PC-9 (cell line): ENCODE measurements at regions not wholly inside any gene's neighbourhood (a gene's known extent, or its start where the extent isn't known, plus 50 kb on each side); places are given as distances from the start of the nearest gene placed in this dataset.

Source experiments
- BruUV-seq: library from RNA; stranded (reverse); fragments of 400-500 nt; replicated peaks from 2 replicates; lab custom pipeline; 2021; lab: Mats Ljungman, UMichigan
- CTCF ChIA-PET: fragments of 300-600 bp; sonication (Branson Sonifier 250); formaldehyde crosslinking; loops from one replicate; lab custom pipeline; 2022; ENCODE audit warnings: antibody characterized with exemption; lab: Charles Lee
- POLR2A ChIA-PET: fragments of 300-600 bp; sonication (Branson Sonifier 250); formaldehyde crosslinking; loops from one replicate; lab custom pipeline; 2022; ENCODE audit warnings: antibody characterized with exemption; ENCODE audit not compliant: unreplicated experiment; lab: Charles Lee
- DNase-seq, 2 experiments: peaks; one replicate each; pipeline versions ENCODE4 v3.0.0 to v3.0.0-alpha.2; 2015 to 2022; ENCODE audit warnings: mixed read lengths in 1 of 2
- H2AFZ ChIP-seq: fragments of 200-600 bp; sonication (generic); 2 replicates; pipeline ENCODE4 v1.8.1; 2017; ENCODE audit warnings: antibody characterized with exemption
- H3F3A ChIP-seq: fragments of 200-600 bp; sonication (generic); 2 replicates; pipeline ENCODE4 v1.8.1; 2017; ENCODE audit warnings: antibody characterized with exemption, mild to moderate bottlenecking, low read depth; ENCODE audit not compliant: insufficient read depth
- H3K27ac ChIP-seq: fragments of 200-600 bp; sonication (generic); 2 replicates; pipeline ENCODE4 v1.6.1; 2016; ENCODE audit warnings: mixed run types
- H3K27me3 ChIP-seq: fragments of 200-600 bp; sonication (generic); 2 replicates; pipeline ENCODE4 v1.6.1; 2016; ENCODE audit warnings: low read depth, mixed run types; ENCODE audit not compliant: insufficient read depth
- H3K36me3 ChIP-seq: fragments of 200-600 bp; sonication (generic); 2 replicates; pipeline ENCODE4 v1.6.1; 2016; ENCODE audit warnings: low read depth, mixed run types
- H3K4me1 ChIP-seq: fragments of 200-600 bp; sonication (generic); replicated peaks from 2 replicates; pipeline ENCODE4 v1.6.1; 2016; ENCODE audit warnings: mixed run types; ENCODE audit not compliant: insufficient read depth
- H3K4me2 ChIP-seq: fragments of 200-600 bp; sonication (generic); 2 replicates; pipeline ENCODE4 v1.6.1; 2017; ENCODE audit warnings: mixed run types
- H3K4me3 ChIP-seq: fragments of 200-600 bp; sonication (generic); 2 replicates; pipeline ENCODE4 v1.6.1; 2016; ENCODE audit warnings: mixed run types
- H3K79me2 ChIP-seq: fragments of 200-600 bp; sonication (generic); 2 replicates; pipeline ENCODE4 v1.6.1; 2017; ENCODE audit warnings: low read depth, mixed run types
- H3K9me2 ChIP-seq: fragments of 200-600 bp; sonication (generic); 2 replicates; pipeline ENCODE4 v1.8.1; 2017; ENCODE audit warnings: mild to moderate bottlenecking; ENCODE audit not compliant: insufficient read depth
- H3K9me3 ChIP-seq: fragments of 200-600 bp; sonication (generic); 2 replicates; pipeline ENCODE4 v1.8.1; 2016; ENCODE audit warnings: low read depth; ENCODE audit not compliant: insufficient read depth
- H4K20me1 ChIP-seq: fragments of 200-600 bp; sonication (generic); 2 replicates; pipeline ENCODE4 v1.8.1; 2017; ENCODE audit not compliant: insufficient read depth
- EZH2 ChIP-seq: fragments of 200-600 bp; sonication (generic); IDR thresholded peaks from 2 replicates; pipeline ENCODE4 v1.8.0; 2017; ENCODE audit warnings: antibody characterized with exemption, low read depth
- intact Hi-C: fragments of 100-400 bp; cut with micrococcal nuclease; formaldehyde crosslinking; loops from one replicate; pipeline ENCODE4 v1.10.0; 2022; ENCODE audit not compliant: unreplicated experiment
- TF ChIP-seq, protein P1 (sequence below): fragments of 200-600 bp; sonication (generic); conservative IDR thresholded peaks from 2 replicates; pipeline ENCODE4 v1.6.1; 2017; ENCODE audit warnings: mixed run types, antibody characterized with exemption, mild to moderate bottlenecking, moderate library complexity

DNA sequence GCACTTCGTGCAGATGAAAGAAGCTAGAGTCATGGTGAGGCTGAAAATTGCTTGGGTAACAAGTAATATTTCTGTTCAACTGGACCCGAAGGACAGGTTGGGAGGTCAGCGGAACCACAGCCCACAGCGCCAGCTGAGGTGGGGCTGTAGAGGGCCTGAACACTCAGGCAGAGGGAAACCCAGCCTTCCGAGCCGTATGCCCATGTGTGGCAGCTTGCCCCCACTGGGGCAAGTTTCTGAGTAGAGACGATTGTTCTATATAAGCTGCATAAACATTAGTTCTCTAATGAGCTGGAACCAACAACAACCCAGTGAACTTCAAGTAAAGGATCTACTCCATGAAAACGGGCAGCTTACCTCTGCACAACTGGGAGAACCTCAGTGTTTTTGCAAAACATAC is 58.4 kb upstream of the TNS3 start:
- BruUV-seq: no TSS peak
- TF ChIP-seq, protein P1, sequence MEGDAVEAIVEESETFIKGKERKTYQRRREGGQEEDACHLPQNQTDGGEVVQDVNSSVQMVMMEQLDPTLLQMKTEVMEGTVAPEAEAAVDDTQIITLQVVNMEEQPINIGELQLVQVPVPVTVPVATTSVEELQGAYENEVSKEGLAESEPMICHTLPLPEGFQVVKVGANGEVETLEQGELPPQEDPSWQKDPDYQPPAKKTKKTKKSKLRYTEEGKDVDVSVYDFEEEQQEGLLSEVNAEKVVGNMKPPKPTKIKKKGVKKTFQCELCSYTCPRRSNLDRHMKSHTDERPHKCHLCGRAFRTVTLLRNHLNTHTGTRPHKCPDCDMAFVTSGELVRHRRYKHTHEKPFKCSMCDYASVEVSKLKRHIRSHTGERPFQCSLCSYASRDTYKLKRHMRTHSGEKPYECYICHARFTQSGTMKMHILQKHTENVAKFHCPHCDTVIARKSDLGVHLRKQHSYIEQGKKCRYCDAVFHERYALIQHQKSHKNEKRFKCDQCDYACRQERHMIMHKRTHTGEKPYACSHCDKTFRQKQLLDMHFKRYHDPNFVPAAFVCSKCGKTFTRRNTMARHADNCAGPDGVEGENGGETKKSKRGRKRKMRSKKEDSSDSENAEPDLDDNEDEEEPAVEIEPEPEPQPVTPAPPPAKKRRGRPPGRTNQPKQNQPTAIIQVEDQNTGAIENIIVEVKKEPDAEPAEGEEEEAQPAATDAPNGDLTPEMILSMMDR: no peak
- TF ChIP-seq EZH2: no peak
- H2AFZ ChIP-seq: no peak overlapping the region
- H3K4me1 ChIP-seq: peaks cover 14% of the 10 kb centered on the region
- H3K9me2 ChIP-seq: no peaks in the 10 kb centered on the region
- H4K20me1 ChIP-seq: no peaks in the 10 kb centered on the region
- CTCF ChIA-PET: no interaction called here
- intact Hi-C loops: no loop called here
- H3K9me3 ChIP-seq: peaks cover 13% of the 10 kb centered on the region
- H3K27me3 ChIP-seq: no peaks in the 10 kb centered on the region
- DNase-seq: no peak
- H3K4me2 ChIP-seq: no peak overlapping the region
- no peak overlapping the region for H3K27ac ChIP-seq
- H3K79me2 ChIP-seq: no peaks in the 10 kb centered on the region
- peaks cover 6% of the 10 kb centered on the region; the same call in 1 of the 2 replicates for H3F3A ChIP-seq
- no peaks in the 10 kb centered on the region for H3K36me3 ChIP-seq
- POLR2A ChIA-PET: interaction anchor here (0.6 to 0.7 kb wide), 2 partner anchors 177 to 327 kb away, joined by 3 to 8 read pairs; no protein-coding TSS in a partner anchor
- no peak overlapping the region for H3K4me3 ChIP-seq

DNA sequence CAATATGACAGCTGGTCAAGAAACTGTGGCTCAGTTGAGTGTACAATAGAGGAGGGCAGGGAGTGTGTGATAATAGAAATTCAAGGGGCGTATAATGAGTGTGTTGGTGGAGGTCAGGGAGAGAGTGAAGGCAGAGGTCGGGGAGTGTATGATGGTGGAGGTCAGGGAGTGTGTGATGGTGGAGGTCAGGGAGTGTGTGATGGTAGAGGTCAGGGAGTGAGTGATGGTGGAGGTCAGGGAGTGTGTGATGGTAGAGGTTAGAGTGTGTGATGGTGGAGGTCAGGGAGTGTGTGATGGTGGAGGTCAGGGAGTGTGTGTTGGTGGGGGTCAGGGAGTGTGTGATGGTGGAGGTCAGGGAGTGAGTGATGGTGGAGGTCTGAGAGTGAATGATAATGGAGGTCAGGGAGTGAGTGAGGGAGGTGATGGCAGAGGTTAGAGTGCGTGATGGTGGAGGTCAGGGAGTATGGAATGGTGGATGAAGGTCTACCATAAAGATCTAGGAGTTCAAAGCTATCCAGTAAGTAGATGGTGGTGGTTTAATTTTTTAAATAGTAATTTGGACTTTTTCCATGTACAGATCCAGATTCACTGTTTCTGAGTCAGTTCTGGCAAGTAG is 57.7 kb upstream of the TNS3 start:
- ChIA-PET CTCF (no interaction called here), POLR2A (no interaction called here)
- Histone ChIP-seq H2AFZ (no peak overlapping the region), H3F3A (peaks cover 9% of the 10 kb centered on the region; the same call in 1 of the 2 replicates), H3K9me3 (peaks cover 13% of the 10 kb centered on the region), H3K27me3 (no peaks in the 10 kb centered on the region), H3K4me3 (no peak overlapping the region), H3K79me2 (no peaks in the 10 kb centered on the region), H4K20me1 (no peaks in the 10 kb centered on the region), H3K9me2 (no peaks in the 10 kb centered on the region), H3K4me1 (peaks cover 20% of the 10 kb centered on the region), H3K4me2 (no peak overlapping the region), H3K27ac (no peak overlapping the region), H3K36me3 (no peaks in the 10 kb centered on the region)
- DNase-seq: no peak
- no TSS peak for BruUV-seq
- intact Hi-C loops: no loop called here
- TF ChIP-seq EZH2: no peak
- TF ChIP-seq, protein P1: no peak

DNA sequence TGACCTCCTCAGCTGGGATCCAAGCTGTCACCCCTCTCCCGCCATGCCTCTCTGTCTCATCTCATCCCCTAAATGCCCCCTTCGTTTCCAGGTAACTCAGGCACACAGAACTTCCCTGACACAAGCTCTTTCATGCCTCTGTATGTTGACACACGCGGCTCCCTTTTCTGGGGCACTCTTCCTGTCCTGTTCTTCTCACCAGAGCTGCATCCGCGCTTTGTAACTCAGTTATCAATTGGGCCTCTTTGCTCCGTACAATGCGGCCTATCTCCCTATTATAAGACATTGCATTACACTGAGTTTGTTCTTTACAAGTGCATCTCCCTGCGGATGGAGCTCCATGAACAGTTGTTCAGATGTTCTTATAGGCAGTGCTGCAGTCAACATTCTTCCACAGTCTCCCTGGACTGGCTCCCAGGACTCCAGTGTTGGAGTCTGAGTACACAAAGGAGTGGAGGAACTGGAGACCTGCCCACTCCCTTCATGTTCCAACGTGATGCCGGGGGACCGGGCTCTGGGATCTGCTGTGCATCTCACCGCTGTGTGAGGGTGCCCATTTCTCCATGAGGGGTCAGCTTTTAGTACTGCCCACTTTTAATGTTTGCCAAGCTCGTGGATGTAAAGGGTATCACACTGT is 56.9 kb upstream of the TNS3 start:
- ChIA-PET CTCF (no interaction called here), POLR2A (no interaction called here)
- Histone ChIP-seq H3K9me3 (peaks cover 7% of the 10 kb centered on the region), H2AFZ (no peak overlapping the region), H3K9me2 (no peaks in the 10 kb centered on the region), H3K4me3 (no peak overlapping the region), H3K79me2 (no peaks in the 10 kb centered on the region), H3F3A (peaks cover 14% of the 10 kb centered on the region), H3K4me1 (peaks cover 28% of the 10 kb centered on the region), H3K4me2 (no peak overlapping the region), H3K36me3 (no peaks in the 10 kb centered on the region), H3K27ac (no peak overlapping the region), H3K27me3 (no peaks in the 10 kb centered on the region), H4K20me1 (no peaks in the 10 kb centered on the region)
- TF ChIP-seq, protein P1: no peak
- no TSS peak for BruUV-seq
- intact Hi-C loops: no loop called here
- no peak for DNase-seq
